A549 (cell line): ENCODE measurements at regions not wholly inside any gene's neighbourhood (a gene's known extent, or its start where the extent isn't known, plus 50 kb on each side); places are given as distances from the start of the nearest gene placed in this dataset.

Experiments used
- BHLHE40 ChIP-seq: IDR thresholded peaks from 2 replicates; pipeline ENCODE4 v1.6.1; 2012; ENCODE audit warnings: low read depth, low read length, inconsistent platforms
- CEBPB ChIP-seq, 2 experiments: fragments of >200 bp in 1 of 2; sonication (Bioruptor Twin) in 1 of 2; formaldehyde crosslinking in 1 of 2; IDR thresholded peaks; 2 replicates each; pipeline ENCODE4 v1.6.1; 2012 to 2016
- CTCF ChIP-seq: fragments of >200 bp; sonication (Bioruptor Twin); formaldehyde crosslinking; IDR thresholded peaks from 3 replicates; pipeline ENCODE4 v1.5.1; 2016
- EHMT2 ChIP-seq: fragments of 200-600 bp; sonication (generic); IDR thresholded peaks from 2 replicates; pipeline ENCODE4 v1.6.1; 2016; ENCODE audit warnings: antibody characterized with exemption, low read depth, mild to moderate bottlenecking, moderate library complexity
- HMGXB4 ChIP-seq: fragments of 250-450 bp; sonication (Bioruptor Pico); IDR thresholded peaks from 2 replicates; pipeline ENCODE4 v1.5.0; 2021; ENCODE audit warnings: mild to moderate bottlenecking, moderate library complexity, borderline replicate concordance
- MAFK ChIP-seq: fragments of 450-650 bp; IDR thresholded peaks from 2 replicates; pipeline ENCODE4 v1.6.1; 2014; ENCODE audit not compliant: partially characterized antibody
- NPAS2 ChIP-seq: fragments of 250-450 bp; sonication (Bioruptor Pico); IDR thresholded peaks from 2 replicates; pipeline ENCODE4 v1.8.0; 2022; ENCODE audit warnings: mild to moderate bottlenecking, moderate library complexity, borderline replicate concordance
- PHF8 ChIP-seq: fragments of 200-600 bp; sonication (generic); IDR thresholded peaks from 2 replicates; pipeline ENCODE4 v1.6.1; 2016; ENCODE audit warnings: low read depth, mild to moderate bottlenecking, antibody characterized with exemption, moderate library complexity, borderline replicate concordance
- RAD21 ChIP-seq, 2 experiments: fragments of >200 bp in 1 of 2; sonication (Bioruptor Twin) in 1 of 2; formaldehyde crosslinking in 1 of 2; IDR thresholded peaks in 1 of 2; conservative IDR thresholded peaks in 1 of 2; 2 replicates in 1 of 2; 3 replicates in 1 of 2; pipeline ENCODE4 v1.6.1; 2012 to 2018; ENCODE audit warnings: inconsistent platforms in 1 of 2
- RCOR1 ChIP-seq: fragments of 150-350 bp; IDR thresholded peaks from 2 replicates; pipeline ENCODE4 v1.6.1; 2014; ENCODE audit warnings: antibody characterized with exemption, low read length, low read depth
- REST ChIP-seq: fragments of 200-600 bp; sonication (generic); IDR thresholded peaks from 2 replicates; pipeline ENCODE4 v1.6.1; 2016; ENCODE audit warnings: antibody characterized with exemption, mild to moderate bottlenecking, moderate library complexity
- ZFP36 ChIP-seq: fragments of 450-650 bp; IDR thresholded peaks from 2 replicates; pipeline ENCODE4 v1.6.1; 2014; ENCODE audit warnings: borderline replicate concordance; ENCODE audit not compliant: partially characterized antibody

GRCh38 chr17:13332207-13332606 is 269.5 kb downstream of the HS3ST3A1 start:
- TF ChIP-seq RCOR1 (no peak), EHMT2 (no peak), BHLHE40 (no peak), CTCF (no peak), HMGXB4 (CRISPR knock-in tag) (no peak), NPAS2 (CRISPR knock-in tag) (no peak), PHF8 (no peak), RAD21 (conservative IDR thresholded peaks at IDR 0.05 in 1 of 2, IDR thresholded peaks at IDR 0.05 in 1 of 2) (no peak), CEBPB (IDR thresholded peaks at IDR 0.05) (no peak), ZFP36 (no peak), MAFK (no peak), REST (no peak)
